ENCODE measurements at regions not wholly inside any gene's neighbourhood (a gene's known extent, or its start where the extent isn't known, plus 50 kb on each side); places are given as distances from the start of the nearest gene placed in this dataset.

DNA sequence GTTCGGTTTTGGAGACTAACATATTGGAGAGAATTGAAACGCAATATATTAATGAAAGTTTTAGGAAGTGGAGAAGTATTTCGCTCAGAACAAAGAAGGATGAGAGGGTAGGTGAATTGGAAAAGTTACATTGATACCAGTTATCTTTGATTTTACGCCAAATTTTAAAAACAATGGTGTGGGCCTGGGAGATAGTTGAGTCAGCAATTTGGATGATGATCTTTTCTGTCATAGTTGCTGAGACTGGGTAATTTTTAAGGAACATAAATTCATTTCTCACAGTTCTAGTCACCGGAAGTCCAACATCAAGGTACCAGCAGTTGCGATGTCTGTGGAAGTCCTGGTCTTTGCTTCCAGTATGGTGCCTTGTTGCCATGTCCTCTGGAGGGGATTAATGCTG, 644.8 kb upstream of the LCORL start:
- no peak for TF ChIP-seq ELF1 (IDR thresholded peaks at IDR 0.05)
- TF ChIP-seq GATA2 (CRISPR knock-in tag; IDR thresholded peaks at IDR 0.05): no peak
- Histone ChIP-seq H3K27me3 (ENCODE audit: insufficient read depth) (no peaks in the 10 kb centered on the region), H3K9me2 (no peaks in the 10 kb centered on the region), H3K4me3 (ENCODE audit: low read depth in 2 of 2, low read length in 1 of 2) (no peak overlapping the region), H3K27ac (ENCODE audit: low read depth in 2 of 2, low read length in 1 of 2) (no peak overlapping the region), H3K4me1 (ENCODE audit: control insufficient read depth in 1 of 2, insufficient read depth in 2 of 2, low read depth in 1 of 2, low read length in 1 of 2) (no peaks in the 10 kb centered on the region), H3K4me2 (no peak overlapping the region), H2AFZ (ENCODE audit: low read depth) (no peak overlapping the region), H3F3A (replicated peaks; ENCODE audit: insufficient read depth) (no peaks in the 10 kb centered on the region), H3K36me3 (replicated peaks in 1 of 2; ENCODE audit: control insufficient read depth in 1 of 2, insufficient read depth in 2 of 2, low read length in 1 of 2) (no peaks in the 10 kb centered on the region), H3K9me3 (no peaks in the 10 kb centered on the region), H3K79me2 (ENCODE audit: insufficient read depth) (no peaks in the 10 kb centered on the region), H3K9ac (no peak overlapping the region), H4K20me1 (ENCODE audit: insufficient read depth) (no peaks in the 10 kb centered on the region)
- CTCF ChIA-PET: no interaction called here
- DNase-seq: no peak
- 44% methylated on average over 6 of the region's 6 CpGs for WGBS (ENCODE audit: low lambda C conversion rate)
- POLR2A ChIA-PET: no interaction called here

DNA sequence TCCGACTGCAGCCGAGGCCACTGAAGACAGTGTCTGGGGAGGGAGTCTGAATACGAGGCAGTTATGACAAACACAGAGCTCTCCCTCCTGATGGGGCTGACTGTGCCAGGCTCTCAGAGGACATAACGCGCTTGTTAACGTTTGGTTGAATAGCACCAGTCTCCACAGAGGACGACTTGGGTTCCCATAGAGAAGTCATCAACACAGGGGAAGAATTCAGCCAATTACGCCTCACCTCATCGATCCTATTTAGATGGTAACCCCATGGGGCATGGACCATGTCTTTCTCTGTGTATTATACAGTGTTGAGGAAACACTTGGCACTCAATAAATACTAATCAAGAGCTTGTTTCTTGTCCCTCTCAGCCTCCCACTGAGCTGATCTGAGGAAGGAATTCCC, 642.6 kb upstream of the LCORL start:
- Histone ChIP-seq H3K9me3 (no peaks in the 10 kb centered on the region), H3K79me2 (ENCODE audit: insufficient read depth) (no peaks in the 10 kb centered on the region), H4K20me1 (ENCODE audit: insufficient read depth) (no peaks in the 10 kb centered on the region), H3K4me1 (ENCODE audit: control insufficient read depth in 1 of 2, insufficient read depth in 2 of 2, low read depth in 1 of 2, low read length in 1 of 2) (peaks cover 0 to 3% of the 10 kb centered on the region in 2 experiments; a peak in 1 of 4 replicates), H3K4me2 (no peak overlapping the region), H3K4me3 (ENCODE audit: low read depth in 2 of 2, low read length in 1 of 2) (no peak overlapping the region), H3K9me2 (no peaks in the 10 kb centered on the region), H3F3A (replicated peaks; ENCODE audit: insufficient read depth) (no peaks in the 10 kb centered on the region), H3K9ac (no peak overlapping the region), H3K27ac (ENCODE audit: low read depth in 2 of 2, low read length in 1 of 2) (no peak overlapping the region), H3K27me3 (ENCODE audit: insufficient read depth) (no peaks in the 10 kb centered on the region), H3K36me3 (replicated peaks in 1 of 2; ENCODE audit: control insufficient read depth in 1 of 2, insufficient read depth in 2 of 2, low read length in 1 of 2) (no peaks in the 10 kb centered on the region), H2AFZ (ENCODE audit: low read depth) (no peak overlapping the region)
- TF ChIP-seq, protein P1, sequence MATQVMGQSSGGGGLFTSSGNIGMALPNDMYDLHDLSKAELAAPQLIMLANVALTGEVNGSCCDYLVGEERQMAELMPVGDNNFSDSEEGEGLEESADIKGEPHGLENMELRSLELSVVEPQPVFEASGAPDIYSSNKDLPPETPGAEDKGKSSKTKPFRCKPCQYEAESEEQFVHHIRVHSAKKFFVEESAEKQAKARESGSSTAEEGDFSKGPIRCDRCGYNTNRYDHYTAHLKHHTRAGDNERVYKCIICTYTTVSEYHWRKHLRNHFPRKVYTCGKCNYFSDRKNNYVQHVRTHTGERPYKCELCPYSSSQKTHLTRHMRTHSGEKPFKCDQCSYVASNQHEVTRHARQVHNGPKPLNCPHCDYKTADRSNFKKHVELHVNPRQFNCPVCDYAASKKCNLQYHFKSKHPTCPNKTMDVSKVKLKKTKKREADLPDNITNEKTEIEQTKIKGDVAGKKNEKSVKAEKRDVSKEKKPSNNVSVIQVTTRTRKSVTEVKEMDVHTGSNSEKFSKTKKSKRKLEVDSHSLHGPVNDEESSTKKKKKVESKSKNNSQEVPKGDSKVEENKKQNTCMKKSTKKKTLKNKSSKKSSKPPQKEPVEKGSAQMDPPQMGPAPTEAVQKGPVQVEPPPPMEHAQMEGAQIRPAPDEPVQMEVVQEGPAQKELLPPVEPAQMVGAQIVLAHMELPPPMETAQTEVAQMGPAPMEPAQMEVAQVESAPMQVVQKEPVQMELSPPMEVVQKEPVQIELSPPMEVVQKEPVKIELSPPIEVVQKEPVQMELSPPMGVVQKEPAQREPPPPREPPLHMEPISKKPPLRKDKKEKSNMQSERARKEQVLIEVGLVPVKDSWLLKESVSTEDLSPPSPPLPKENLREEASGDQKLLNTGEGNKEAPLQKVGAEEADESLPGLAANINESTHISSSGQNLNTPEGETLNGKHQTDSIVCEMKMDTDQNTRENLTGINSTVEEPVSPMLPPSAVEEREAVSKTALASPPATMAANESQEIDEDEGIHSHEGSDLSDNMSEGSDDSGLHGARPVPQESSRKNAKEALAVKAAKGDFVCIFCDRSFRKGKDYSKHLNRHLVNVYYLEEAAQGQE (IDR thresholded peaks at IDR 0.05; ENCODE audit: low read depth, low read length): no peak
- TF ChIP-seq GATA2 (CRISPR knock-in tag; IDR thresholded peaks at IDR 0.05) (no peak), FOXJ3 (CRISPR knock-in tag; IDR thresholded peaks at IDR 0.05) (no peak), JUND (IDR thresholded peaks at IDR 0.05) (no peak), TEAD4 (IDR thresholded peaks at IDR 0.05; ENCODE audit: borderline replicate concordance, insufficient read depth) (no peak), EP300 (IDR thresholded peaks at IDR 0.05; ENCODE audit: borderline replicate concordance in 1 of 2, low read depth in 1 of 2, low read length in 1 of 2) (no peak), NRF1 (IDR thresholded peaks at IDR 0.05; ENCODE audit: low read depth, low read length) (no peak), TCF12 (IDR thresholded peaks at IDR 0.05) (no peak), FOXM1 (IDR thresholded peaks at IDR 0.05; ENCODE audit: low read depth) (no peak)
- POLR2A ChIA-PET: no interaction called here
- CTCF ChIA-PET: interaction anchor here (1.2 kb wide), 1 partner anchor 70 kb away, joined by 3 read pairs; no protein-coding TSS in a partner anchor
- 56% methylated on average over 9 of the region's 9 CpGs for WGBS (ENCODE audit: low lambda C conversion rate)
- no peak for DNase-seq

DNA sequence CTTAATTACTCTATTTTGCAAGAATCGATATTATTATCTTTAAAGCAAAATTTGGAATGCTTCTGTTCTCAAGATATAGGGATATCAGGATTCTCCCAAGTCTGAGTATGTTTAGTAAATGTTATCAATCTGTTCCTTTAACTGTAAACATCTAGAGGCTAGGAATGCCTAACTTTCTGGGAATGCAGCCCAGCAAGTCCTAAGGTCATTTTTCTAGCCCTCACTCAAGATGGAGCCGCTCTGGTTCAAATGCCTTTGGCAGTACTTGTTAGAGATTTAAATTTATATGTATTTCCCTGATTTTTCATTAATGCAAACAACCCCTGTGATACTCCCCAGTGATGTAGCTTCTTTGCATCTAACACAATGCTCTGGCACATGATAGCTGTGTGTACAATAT, 623.8 kb upstream of the LCORL start:
- H3K4me3 ChIP-seq (ENCODE audit: low read depth in 2 of 2, low read length in 1 of 2): no peak overlapping the region; a peak in 1 of 4 replicates
- no peaks in the 10 kb centered on the region for H3K36me3 ChIP-seq (replicated peaks in 1 of 2; ENCODE audit: control insufficient read depth in 1 of 2, insufficient read depth in 2 of 2, low read length in 1 of 2)
- no peak for DNase-seq
- CTCF ChIA-PET: no interaction called here
- H3F3A ChIP-seq (replicated peaks; ENCODE audit: insufficient read depth): no peaks in the 10 kb centered on the region
- H2AFZ ChIP-seq (ENCODE audit: low read depth): no peak overlapping the region
- no peak overlapping the region for H3K4me2 ChIP-seq
- H3K9me3 ChIP-seq: no peaks in the 10 kb centered on the region
- H3K27me3 ChIP-seq (ENCODE audit: insufficient read depth): no peaks in the 10 kb centered on the region
- POLR2A ChIA-PET: no interaction called here
- WGBS (ENCODE audit: low lambda C conversion rate): 8% methylated on average over 2 of the region's 2 CpGs
- no peaks in the 10 kb centered on the region for H3K4me1 ChIP-seq (ENCODE audit: control insufficient read depth in 1 of 2, insufficient read depth in 2 of 2, low read depth in 1 of 2, low read length in 1 of 2)
- H3K79me2 ChIP-seq (ENCODE audit: insufficient read depth): no peaks in the 10 kb centered on the region
- no peaks in the 10 kb centered on the region for H3K9me2 ChIP-seq
- no peak overlapping the region for H3K27ac ChIP-seq (ENCODE audit: low read depth in 2 of 2, low read length in 1 of 2)
- H4K20me1 ChIP-seq (ENCODE audit: insufficient read depth): no peaks in the 10 kb centered on the region
- no peak overlapping the region for H3K9ac ChIP-seq
- TF ChIP-seq MEF2A (IDR thresholded peaks at IDR 0.05; ENCODE audit: borderline replicate concordance, low read depth) (no peak), EP300 (IDR thresholded peaks at IDR 0.05; ENCODE audit: borderline replicate concordance in 1 of 2, low read depth in 1 of 2, low read length in 1 of 2) (no peak), RAD21 (IDR thresholded peaks at IDR 0.05; ENCODE audit: low read length) (no peak), POLR2AphosphoS5 (IDR thresholded peaks at IDR 0.05; ENCODE audit: low read depth, low read length) (no peak), RXRA (IDR thresholded peaks at IDR 0.05; ENCODE audit: borderline replicate concordance, low read depth) (no peak), TAF1 (IDR thresholded peaks at IDR 0.05; ENCODE audit: borderline replicate concordance, low read depth, low read length) (no peak)
- TF ChIP-seq, protein P2, sequence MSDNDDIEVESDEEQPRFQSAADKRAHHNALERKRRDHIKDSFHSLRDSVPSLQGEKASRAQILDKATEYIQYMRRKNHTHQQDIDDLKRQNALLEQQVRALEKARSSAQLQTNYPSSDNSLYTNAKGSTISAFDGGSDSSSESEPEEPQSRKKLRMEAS (IDR thresholded peaks at IDR 0.05; ENCODE audit: low read depth): no peak
- TF ChIP-seq, protein P1 (IDR thresholded peaks at IDR 0.05; ENCODE audit: low read depth, low read length): no peak

Data from SK-N-SH (cell line).